ENCODE measurements at regions not wholly inside any gene's neighbourhood (a gene's known extent, or its start where the extent isn't known, plus 50 kb on each side); places are given as distances from the start of the nearest gene placed in this dataset.
"Not testable (repeated sequence)": the region's sequence is repeated elsewhere in the genome, so short reads cannot be mapped to it uniquely, and the experiment has no call there.

DNA sequence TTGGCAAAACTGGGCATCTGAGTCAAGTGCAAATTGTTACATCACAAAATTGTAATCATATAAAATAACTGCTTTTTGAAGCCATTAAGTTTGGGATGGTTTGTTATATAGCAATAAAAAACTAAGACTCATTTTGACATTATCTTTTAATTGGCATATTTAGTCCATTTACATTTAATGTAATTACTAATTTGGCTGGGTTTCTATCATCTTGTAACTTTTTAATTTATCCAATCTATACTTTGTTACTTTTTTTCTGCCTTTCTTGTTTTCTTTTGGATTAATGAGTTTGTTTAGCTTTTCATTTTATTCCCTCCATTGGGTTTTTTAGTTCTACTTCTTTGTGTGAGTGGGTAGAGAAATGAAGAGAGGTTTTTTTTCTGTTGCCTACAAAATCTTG lies 76.3 kb downstream of the DRAM2 start:
- no peak overlapping the region for H3K4me3 Mint-ChIP-seq (ENCODE audit: low read depth)
- H3K4me1 Mint-ChIP-seq (ENCODE audit: low read depth), result no peaks in the 10 kb centered on the region
- no peaks in the 10 kb centered on the region for H3K27me3 Mint-ChIP-seq
- no peak for TF ChIP-seq CTCF (IDR thresholded peaks at IDR 0.05; ENCODE audit: unreplicated experiment)
- no peaks in the 10 kb centered on the region for H3K36me3 Mint-ChIP-seq (ENCODE audit: insufficient read depth)
- DNase-seq (ENCODE audit: low spot score, unreplicated experiment), result no peak
- H3K9me3 Mint-ChIP-seq (ENCODE audit: low read depth), result peaks cover 34% of the 10 kb centered on the region
- H3K27ac Mint-ChIP-seq, result no peak overlapping the region

- no peaks in the 10 kb centered on the region for H3K27me3 Mint-ChIP-seq
- H3K4me3 Mint-ChIP-seq (ENCODE audit: low read depth), result no peak overlapping the region
- no peak for TF ChIP-seq CTCF (IDR thresholded peaks at IDR 0.05; ENCODE audit: unreplicated experiment)
- H3K4me1 Mint-ChIP-seq (ENCODE audit: low read depth), result no peaks in the 10 kb centered on the region
- H3K36me3 Mint-ChIP-seq (ENCODE audit: insufficient read depth), result no peaks in the 10 kb centered on the region
- no peak overlapping the region for H3K27ac Mint-ChIP-seq
- H3K9me3 Mint-ChIP-seq (ENCODE audit: low read depth), result peaks cover 34% of the 10 kb centered on the region
- no peak for DNase-seq (ENCODE audit: low spot score, unreplicated experiment)
Observed at GRCh38 chr1:111062624-111063023, 77.3 kb downstream of the DRAM2 start.

DNA sequence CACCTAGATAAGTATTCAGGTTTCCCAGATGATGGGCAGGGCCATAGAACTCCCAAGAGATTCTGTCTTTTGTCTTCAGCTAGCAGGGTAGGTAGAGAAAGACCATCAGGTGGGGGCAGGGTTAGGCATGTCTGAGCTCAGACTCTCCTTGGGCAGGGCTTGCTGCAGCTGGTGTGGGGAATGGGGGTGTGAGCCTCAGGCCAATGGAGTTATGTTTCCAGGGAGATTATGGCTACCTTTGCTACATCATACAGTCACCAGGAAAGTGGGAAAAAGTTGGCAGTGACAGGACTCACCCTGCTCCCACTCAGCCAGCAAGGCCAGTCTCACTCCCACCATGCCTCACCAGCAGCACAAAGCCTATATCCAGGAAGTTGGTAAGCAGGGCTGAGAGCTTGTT lies 77.8 kb downstream of the DRAM2 start:
- Mint-ChIP-seq H3K9me3 (ENCODE audit: low read depth) (peaks cover 31% of the 10 kb centered on the region), H3K27me3 (no peaks in the 10 kb centered on the region), H3K4me3 (ENCODE audit: low read depth) (no peak overlapping the region), H3K4me1 (ENCODE audit: low read depth) (no peaks in the 10 kb centered on the region), H3K27ac (no peak overlapping the region), H3K36me3 (ENCODE audit: insufficient read depth) (no peaks in the 10 kb centered on the region)
- TF ChIP-seq CTCF (IDR thresholded peaks at IDR 0.05; ENCODE audit: unreplicated experiment), result no peak
- no peak for DNase-seq (ENCODE audit: low spot score, unreplicated experiment)

DNA sequence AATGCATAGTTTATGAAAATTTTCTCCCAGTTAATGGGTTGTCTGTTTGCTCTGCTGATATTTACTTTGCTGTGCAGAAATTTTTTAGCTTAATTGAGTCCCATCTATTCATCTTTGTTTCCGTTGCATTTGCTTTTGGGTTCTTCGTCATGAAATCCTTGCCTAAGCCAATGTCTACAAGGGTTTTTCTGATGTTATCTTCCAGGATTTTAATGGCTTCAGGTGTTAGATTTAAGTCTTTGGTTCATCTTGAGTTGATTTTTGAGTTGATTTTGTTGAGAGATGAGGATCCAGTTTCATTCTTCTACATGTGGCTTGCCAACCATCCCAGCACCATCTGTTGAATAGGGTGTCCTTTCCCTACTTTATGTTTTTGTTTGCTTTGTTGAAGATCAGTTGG lies 85.2 kb downstream of the DRAM2 start:
- TF ChIP-seq CTCF (IDR thresholded peaks at IDR 0.05; ENCODE audit: unreplicated experiment), result no peak
- no peaks in the 10 kb centered on the region for H3K4me1 Mint-ChIP-seq (ENCODE audit: low read depth)
- no peaks in the 10 kb centered on the region for H3K36me3 Mint-ChIP-seq (ENCODE audit: insufficient read depth)
- peaks cover 7% of the 10 kb centered on the region for H3K27me3 Mint-ChIP-seq
- H3K4me3 Mint-ChIP-seq (ENCODE audit: low read depth), result no peak overlapping the region
- peaks cover 22% of the 10 kb centered on the region for H3K9me3 Mint-ChIP-seq (ENCODE audit: low read depth)
- no peak overlapping the region for H3K27ac Mint-ChIP-seq
- DNase-seq (ENCODE audit: low spot score, unreplicated experiment), result no peak

DNA sequence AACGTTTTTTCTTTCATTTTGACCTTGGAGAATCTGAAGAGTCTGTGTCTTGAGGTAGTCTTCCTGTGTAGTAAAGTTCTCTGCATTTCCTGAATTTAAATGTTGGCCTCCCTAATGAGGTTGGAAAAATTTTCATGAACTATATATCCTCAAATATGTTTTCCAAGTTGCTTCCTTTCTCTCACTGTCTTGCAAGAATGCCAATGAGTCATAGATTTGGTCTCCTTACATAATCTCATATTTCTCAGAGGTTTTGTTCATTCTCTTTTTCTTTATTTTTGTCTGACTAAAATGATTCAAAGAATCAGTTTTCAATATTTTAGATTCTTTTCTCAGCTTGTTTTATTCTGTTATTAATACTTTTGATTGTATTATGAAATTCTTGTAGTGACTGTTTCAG lies 87.6 kb downstream of the DRAM2 start:
- TF ChIP-seq CTCF (IDR thresholded peaks at IDR 0.05; ENCODE audit: unreplicated experiment), result no peak
- Mint-ChIP-seq H3K4me3 (ENCODE audit: low read depth) (no peak overlapping the region), H3K27ac (no peak overlapping the region), H3K9me3 (ENCODE audit: low read depth) (peaks cover 37% of the 10 kb centered on the region), H3K36me3 (ENCODE audit: insufficient read depth) (no peaks in the 10 kb centered on the region), H3K4me1 (ENCODE audit: low read depth) (no peaks in the 10 kb centered on the region), H3K27me3 (peaks cover 9% of the 10 kb centered on the region)
- DNase-seq (ENCODE audit: low spot score, unreplicated experiment), result no peak

DNA sequence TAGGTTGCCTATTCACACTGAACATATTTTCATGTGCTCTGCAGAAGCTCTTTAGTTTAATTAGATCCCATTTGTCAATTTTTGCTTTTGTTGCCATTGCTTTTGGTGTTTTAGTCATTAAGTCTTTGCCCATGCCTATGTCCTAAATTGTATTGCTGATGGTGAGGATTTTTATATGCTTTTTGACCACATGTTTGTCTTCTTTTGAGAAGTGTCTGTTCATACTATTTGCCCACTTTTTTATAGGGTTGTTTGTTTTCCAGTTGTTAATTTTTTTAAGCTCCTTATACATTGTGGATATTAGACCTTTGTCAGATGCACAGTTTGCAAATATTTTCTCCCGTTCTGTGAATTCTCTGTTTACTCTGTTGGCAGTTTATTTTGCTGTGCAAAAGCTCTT lies 84.5 kb upstream of the LRIF1 start:
- H3K36me3 Mint-ChIP-seq (ENCODE audit: insufficient read depth); H3K4me3 Mint-ChIP-seq (ENCODE audit: low read depth); H3K27ac Mint-ChIP-seq; H3K27me3 Mint-ChIP-seq; H3K4me1 Mint-ChIP-seq (ENCODE audit: low read depth); DNase-seq (ENCODE audit: low spot score, unreplicated experiment): not testable (repeated sequence)
- H3K9me3 Mint-ChIP-seq (ENCODE audit: low read depth), result peaks cover 17% of the 10 kb centered on the region

All from progenitor cell of endocrine pancreas (in vitro differentiated cells).